CD14-positive monocyte (primary cell): ENCODE measurements at regions not wholly inside any gene's neighbourhood (a gene's known extent, or its start where the extent isn't known, plus 50 kb on each side); places are given as distances from the start of the nearest gene placed in this dataset.

Experiments
- DNase-seq, 3 donors: peaks; one replicate each; pipeline ENCODE4 v3.0.0-alpha.2; 2011 to 2022
- H2AFZ ChIP-seq: 2 replicates; pipeline ENCODE4 v1.6.0; 2012; ENCODE audit warnings: mild to moderate bottlenecking, low read depth, low read length, inconsistent platforms; ENCODE audit not compliant: insufficient read depth, poor library complexity, severe bottlenecking
- H3K27ac ChIP-seq, 2 donors: 1 replicate in 1 of 2; 2 replicates in 1 of 2; pipeline ENCODE4 v1.5.1; 2012 to 2013; ENCODE audit warnings: low read length in 2 of 2, control low read depth in 1 of 2, inconsistent platforms in 1 of 2, low read depth in 1 of 2, mild to moderate bottlenecking in 1 of 2
- H3K27me3 ChIP-seq, 2 donors: one replicate each; pipeline versions ENCODE4 v1.6.0 to v1.6.1; 2011 to 2013; ENCODE audit warnings: low read length in 2 of 2; ENCODE audit not compliant: control insufficient read depth in 2 of 2, insufficient read depth in 2 of 2
- H3K36me3 ChIP-seq, 2 donors: replicated peaks in 1 of 2; 1 replicate in 1 of 2; 2 replicates in 1 of 2; pipeline versions ENCODE4 v1.5.1 to v1.6.1; 2012 to 2013; ENCODE audit warnings: low read length in 2 of 2, control low read depth in 1 of 2, inconsistent platforms in 1 of 2, mild to moderate bottlenecking in 1 of 2; ENCODE audit not compliant: insufficient read depth in 2 of 2, control insufficient read depth in 1 of 2
- H3K4me1 ChIP-seq, 2 donors: 1 replicate in 1 of 2; 2 replicates in 1 of 2; pipeline versions ENCODE4 v1.5.1 to v1.6.1; 2012 to 2013; ENCODE audit warnings: low read length in 2 of 2, control low read depth in 1 of 2, inconsistent platforms in 1 of 2, mild to moderate bottlenecking in 1 of 2, moderate library complexity in 1 of 2; ENCODE audit not compliant: insufficient read depth in 2 of 2, control insufficient read depth in 1 of 2
- H3K4me2 ChIP-seq: replicated peaks from 2 replicates; pipeline ENCODE3; 2012; ENCODE audit warnings: low read length, moderate library complexity, mild to moderate bottlenecking; ENCODE audit not compliant: poor library complexity, severe bottlenecking; ENCODE audit errors: extremely low read depth
- H3K4me3 ChIP-seq, 3 experiments: fragments of 200-600 bp in 1 of 3; sonication (generic) in 1 of 3; replicated peaks in 1 of 3; 1 replicate in 2 of 3; 2 replicates in 1 of 3; pipeline ENCODE4 v1.5.1; 2011 to 2013; ENCODE audit warnings: low read length in 3 of 3, mild to moderate bottlenecking in 3 of 3, control low read depth in 2 of 3, low read depth in 2 of 3, inconsistent platforms in 1 of 3, moderate library complexity in 1 of 3
- H3K79me2 ChIP-seq: 2 replicates; pipeline ENCODE4 v1.6.0; 2012; ENCODE audit warnings: mild to moderate bottlenecking, control low read depth, inconsistent platforms, low read length, moderate library complexity; ENCODE audit not compliant: insufficient read depth
- H3K9ac ChIP-seq: 2 replicates; pipeline ENCODE4 v1.6.0; 2017; ENCODE audit warnings: low read length, mild to moderate bottlenecking; ENCODE audit not compliant: insufficient read depth, poor library complexity, severe bottlenecking
- H3K9me3 ChIP-seq, 2 donors: replicated peaks in 1 of 2; 1 replicate in 1 of 2; 2 replicates in 1 of 2; pipeline versions ENCODE4 v1.5.1 to v1.6.1; 2012 to 2013; ENCODE audit warnings: low read length in 2 of 2, control low read depth in 1 of 2; ENCODE audit not compliant: control insufficient read depth in 1 of 2, insufficient read depth in 1 of 2
- H4K20me1 ChIP-seq: 2 replicates; pipeline ENCODE4 v1.6.0; 2012; ENCODE audit warnings: mild to moderate bottlenecking, low read length, control low read depth, moderate library complexity; ENCODE audit not compliant: insufficient read depth
- H3K27ac Mint-ChIP-seq, 7 donors: one replicate each; pipeline ENCODE4 v1.8.0; 2020; ENCODE audit warnings: mild to moderate bottlenecking in 7 of 7, mixed read lengths in 7 of 7, moderate library complexity in 6 of 7, inconsistent platforms in 2 of 7
- H3K27me3 Mint-ChIP-seq, 3 donors: one replicate each; pipeline ENCODE4 v1.8.0; 2021 to 2022; ENCODE audit warnings: low read depth in 3 of 3, mild to moderate bottlenecking in 3 of 3, mixed read lengths in 3 of 3, moderate library complexity in 3 of 3, inconsistent platforms in 1 of 3
- H3K36me3 Mint-ChIP-seq, 2 donors: one replicate each; pipeline ENCODE4 v1.8.0; 2020; ENCODE audit warnings: mixed read lengths in 2 of 2, inconsistent platforms in 1 of 2, mild to moderate bottlenecking in 1 of 2
- H3K4me1 Mint-ChIP-seq: one replicate; pipeline ENCODE4 v1.8.0; 2020; ENCODE audit warnings: mild to moderate bottlenecking, mixed read lengths
- H3K4me3 Mint-ChIP-seq, 2 donors: one replicate each; pipeline ENCODE4 v1.8.0; 2020; ENCODE audit warnings: mild to moderate bottlenecking in 2 of 2, mixed read lengths in 2 of 2, moderate library complexity in 1 of 2
- H3K9me3 Mint-ChIP-seq, 7 donors: one replicate each; pipeline ENCODE4 v1.8.0; 2020 to 2022; ENCODE audit warnings: mixed read lengths in 7 of 7, mild to moderate bottlenecking in 6 of 7, moderate library complexity in 6 of 7, inconsistent platforms in 2 of 7
- CTCF ChIP-seq: fragments of 200-600 bp; IDR thresholded peaks from one replicate; pipeline ENCODE4 v1.8.0; 2022; ENCODE audit warnings: antibody characterized with exemption, mild to moderate bottlenecking
- WGBS: methylation state at CpG from one replicate; pipeline ENCODE4 v1.1.5; 2013; ENCODE audit warnings: missing lambda C conversion rate; ENCODE audit not compliant: insufficient coverage; 5-methylcytosine and 5-hydroxymethylcytosine counted together
- intact Hi-C, 2 donors: fragments of 100-400 bp; cut with micrococcal nuclease; formaldehyde crosslinking; loops; one replicate each; pipeline versions ENCODE4 v1.15.0 to v1.15.1; 2023

DNA sequence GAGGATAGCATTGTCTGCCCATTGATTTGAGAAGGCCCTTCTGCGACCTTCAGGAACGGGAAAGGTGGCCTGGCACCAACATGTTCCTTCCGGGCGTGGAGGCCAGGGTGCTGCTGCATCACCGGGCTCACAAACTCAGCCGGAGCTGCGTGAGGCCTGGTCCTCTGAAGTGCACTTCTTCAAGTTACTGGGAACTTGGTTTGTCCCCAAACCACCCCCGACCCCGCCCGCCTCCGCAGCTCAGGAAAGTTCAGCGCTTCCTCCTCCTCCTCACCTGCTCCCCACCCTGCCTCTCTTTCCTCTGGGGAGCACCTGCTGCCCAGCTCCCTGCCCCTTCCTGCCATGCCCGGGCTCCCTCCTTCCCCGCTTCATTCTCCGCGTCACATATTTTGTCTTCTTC is 116.0 kb upstream of the LRPAP1 start:
- H3K36me3 Mint-ChIP-seq: no peaks in the 10 kb centered on the region
- H2AFZ ChIP-seq: no peak overlapping the region
- no peak for TF ChIP-seq CTCF
- H3K27ac Mint-ChIP-seq: no peak overlapping the region
- DNase-seq: no peak
- H3K4me3 ChIP-seq: no peak overlapping the region
- H3K4me1 ChIP-seq: peaks cover 4 to 6% of the 10 kb centered on the region in 2 donors
- peaks cover 0 to 3% (median 0%) of the 10 kb centered on the region in 7 donors for H3K9me3 Mint-ChIP-seq
- no peaks in the 10 kb centered on the region for H3K9me3 ChIP-seq
- H3K4me1 Mint-ChIP-seq: peaks cover 6% of the 10 kb centered on the region
- no peak overlapping the region for H3K9ac ChIP-seq
- H3K36me3 ChIP-seq: no peaks in the 10 kb centered on the region
- H3K79me2 ChIP-seq: no peaks in the 10 kb centered on the region
- intact Hi-C loops: no loop called here
- H3K4me3 Mint-ChIP-seq: no peak overlapping the region
- H3K27me3 Mint-ChIP-seq: peaks cover 14 to 27% (median 18%) of the 10 kb centered on the region in 3 donors
- H4K20me1 ChIP-seq: no peaks in the 10 kb centered on the region
- WGBS: 93% methylated on average over 15 of the region's 16 CpGs
- no peak overlapping the region for H3K27ac ChIP-seq
- no peaks in the 10 kb centered on the region for H3K27me3 ChIP-seq
- no peak overlapping the region for H3K4me2 ChIP-seq

- Mint-ChIP-seq H3K27me3 (peaks cover 15 to 25% (median 16%) of the 10 kb centered on the region in 3 donors), H3K27ac (no peak overlapping the region), H3K36me3 (no peaks in the 10 kb centered on the region), H3K9me3 (peaks cover 0 to 3% (median 0%) of the 10 kb centered on the region in 7 donors), H3K4me1 (peaks cover 6% of the 10 kb centered on the region), H3K4me3 (no peak overlapping the region)
- Histone ChIP-seq H3K9me3 (no peaks in the 10 kb centered on the region), H3K4me2 (no peak overlapping the region), H3K79me2 (no peaks in the 10 kb centered on the region), H3K4me3 (no peak overlapping the region), H2AFZ (no peak overlapping the region), H3K9ac (no peak overlapping the region), H3K36me3 (no peaks in the 10 kb centered on the region), H3K27me3 (no peaks in the 10 kb centered on the region), H4K20me1 (no peaks in the 10 kb centered on the region), H3K27ac (no peak overlapping the region), H3K4me1 (peaks cover 4 to 6% of the 10 kb centered on the region in 2 donors)
- intact Hi-C loops: no loop called here
- TF ChIP-seq CTCF: no peak
- WGBS: 87% methylated on average over 8 of the region's 12 CpGs
- no peak for DNase-seq
Measured at GRCh38 chr4:3647421-3647820, 115.2 kb upstream of the LRPAP1 start.
